ENCODE measurements at regions not wholly inside any gene's neighbourhood (a gene's known extent, or its start where the extent isn't known, plus 50 kb on each side); places are given as distances from the start of the nearest gene placed in this dataset.

DNA sequence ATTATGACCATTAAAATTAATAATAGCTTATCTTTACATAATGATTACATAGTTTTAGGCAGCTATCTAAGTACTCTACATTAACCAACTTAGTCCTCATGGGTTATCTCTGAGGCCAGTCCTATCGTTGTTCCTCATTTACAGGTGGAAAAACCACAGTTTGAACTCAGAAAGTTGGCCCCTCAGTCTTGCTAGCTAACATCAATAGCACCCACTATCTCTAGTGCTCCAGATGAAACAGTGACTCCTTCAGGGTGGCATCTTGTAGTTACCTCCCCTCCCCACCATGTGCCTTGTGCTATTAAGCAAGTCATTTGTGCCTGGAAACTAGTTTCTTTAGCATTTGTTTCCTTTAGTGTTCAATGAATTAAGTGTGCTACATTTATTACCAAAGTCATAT lies 1086.7 kb downstream of the EFNB2 start:
- DNase-seq (ENCODE audit: low spot score in 2 of 2), result no peak
- no peaks in the 10 kb centered on the region for H3K9me3 ChIP-seq

DNA sequence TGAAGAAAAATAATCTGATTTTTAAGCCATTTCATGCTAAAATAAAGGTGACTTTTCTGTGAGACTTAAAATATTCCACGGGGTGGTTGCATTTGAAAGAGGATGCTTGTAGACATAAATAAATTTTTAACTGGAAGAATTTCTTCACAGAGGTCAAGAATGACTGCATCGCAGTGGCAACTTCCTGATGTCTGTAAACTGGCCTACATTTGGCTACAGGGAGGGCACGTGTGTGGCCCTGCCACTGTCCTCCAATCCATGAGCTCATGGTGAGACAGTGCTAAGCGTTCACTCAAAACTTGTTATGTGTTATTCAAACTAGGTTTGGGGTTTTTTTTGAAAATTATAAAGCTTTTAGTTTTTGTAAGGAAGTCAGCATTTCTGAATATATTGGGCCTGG lies 1089.3 kb downstream of the EFNB2 start:
- H3K27me3 ChIP-seq, result no peaks in the 10 kb centered on the region
- H3K4me3 ChIP-seq, result no peak overlapping the region
- no peak for DNase-seq (ENCODE audit: low spot score in 2 of 2)
- H3K36me3 ChIP-seq, result no peaks in the 10 kb centered on the region
- no peaks in the 10 kb centered on the region for H3K9me3 ChIP-seq
- intact Hi-C loops (cut with DNase I; ENCODE audit: low total_unique reads), result loop anchor here (5.0 kb wide), 1 partner anchor 99 kb away; no protein-coding TSS in a partner anchor
- H3K27ac ChIP-seq, result no peak overlapping the region
- TF ChIP-seq POLR2A (IDR thresholded peaks at IDR 0.05), result no peak
- no peak for TF ChIP-seq POLR2AphosphoS5 (IDR thresholded peaks at IDR 0.05)
- TF ChIP-seq, protein P1, sequence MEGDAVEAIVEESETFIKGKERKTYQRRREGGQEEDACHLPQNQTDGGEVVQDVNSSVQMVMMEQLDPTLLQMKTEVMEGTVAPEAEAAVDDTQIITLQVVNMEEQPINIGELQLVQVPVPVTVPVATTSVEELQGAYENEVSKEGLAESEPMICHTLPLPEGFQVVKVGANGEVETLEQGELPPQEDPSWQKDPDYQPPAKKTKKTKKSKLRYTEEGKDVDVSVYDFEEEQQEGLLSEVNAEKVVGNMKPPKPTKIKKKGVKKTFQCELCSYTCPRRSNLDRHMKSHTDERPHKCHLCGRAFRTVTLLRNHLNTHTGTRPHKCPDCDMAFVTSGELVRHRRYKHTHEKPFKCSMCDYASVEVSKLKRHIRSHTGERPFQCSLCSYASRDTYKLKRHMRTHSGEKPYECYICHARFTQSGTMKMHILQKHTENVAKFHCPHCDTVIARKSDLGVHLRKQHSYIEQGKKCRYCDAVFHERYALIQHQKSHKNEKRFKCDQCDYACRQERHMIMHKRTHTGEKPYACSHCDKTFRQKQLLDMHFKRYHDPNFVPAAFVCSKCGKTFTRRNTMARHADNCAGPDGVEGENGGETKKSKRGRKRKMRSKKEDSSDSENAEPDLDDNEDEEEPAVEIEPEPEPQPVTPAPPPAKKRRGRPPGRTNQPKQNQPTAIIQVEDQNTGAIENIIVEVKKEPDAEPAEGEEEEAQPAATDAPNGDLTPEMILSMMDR (IDR thresholded peaks at IDR 0.05), result no peak
- H3K4me1 ChIP-seq, result no peaks in the 10 kb centered on the region

More for the DNA sequence above, 1086.7 kb downstream of the EFNB2 start:
- intact Hi-C loops (cut with DNase I; ENCODE audit: low total_unique reads), result loop anchor here (5.0 kb wide), 1 partner anchor 102 kb away; no protein-coding TSS in a partner anchor
- no peak for TF ChIP-seq POLR2AphosphoS5 (IDR thresholded peaks at IDR 0.05)
- no peak for TF ChIP-seq POLR2A (IDR thresholded peaks at IDR 0.05)
- TF ChIP-seq, protein P1 (IDR thresholded peaks at IDR 0.05), result no peak
- H3K36me3 ChIP-seq, result no peaks in the 10 kb centered on the region
- H3K27me3 ChIP-seq, result no peaks in the 10 kb centered on the region
- no peak overlapping the region for H3K4me3 ChIP-seq
- no peak overlapping the region for H3K27ac ChIP-seq
- no peaks in the 10 kb centered on the region for H3K4me1 ChIP-seq

DNA sequence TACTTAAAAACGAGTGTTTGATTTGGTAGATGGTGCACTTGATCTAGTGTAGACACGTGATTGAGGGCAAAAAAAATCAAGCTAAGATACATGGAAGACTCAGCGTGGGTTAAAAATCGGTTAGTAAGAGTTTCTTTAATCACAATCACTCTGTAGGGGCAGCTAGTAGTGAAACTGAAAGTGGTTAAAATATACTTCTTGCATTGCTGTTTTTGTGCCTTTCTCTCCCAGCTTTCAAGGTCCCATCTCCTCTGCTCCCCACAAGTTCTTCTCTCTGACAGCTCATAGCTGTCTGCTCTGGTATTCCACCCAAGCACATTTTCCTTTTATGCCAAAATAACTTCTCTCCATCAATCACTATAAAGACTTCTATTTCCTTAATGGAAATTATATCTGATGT lies 1089.7 kb downstream of the EFNB2 start:
- intact Hi-C loops (cut with DNase I; ENCODE audit: low total_unique reads), result loop anchor here (5.0 kb wide), 1 partner anchor 98 kb away; no protein-coding TSS in a partner anchor
- Histone ChIP-seq H3K27me3 (no peaks in the 10 kb centered on the region), H3K9me3 (no peaks in the 10 kb centered on the region), H3K4me1 (no peaks in the 10 kb centered on the region), H3K4me3 (no peak overlapping the region), H3K36me3 (no peaks in the 10 kb centered on the region), H3K27ac (no peak overlapping the region)
- TF ChIP-seq POLR2AphosphoS5 (IDR thresholded peaks at IDR 0.05) (no peak), POLR2A (IDR thresholded peaks at IDR 0.05) (no peak)
- TF ChIP-seq, protein P1 (IDR thresholded peaks at IDR 0.05), result no peak
- DNase-seq (ENCODE audit: low spot score in 2 of 2), result no peak

DNA sequence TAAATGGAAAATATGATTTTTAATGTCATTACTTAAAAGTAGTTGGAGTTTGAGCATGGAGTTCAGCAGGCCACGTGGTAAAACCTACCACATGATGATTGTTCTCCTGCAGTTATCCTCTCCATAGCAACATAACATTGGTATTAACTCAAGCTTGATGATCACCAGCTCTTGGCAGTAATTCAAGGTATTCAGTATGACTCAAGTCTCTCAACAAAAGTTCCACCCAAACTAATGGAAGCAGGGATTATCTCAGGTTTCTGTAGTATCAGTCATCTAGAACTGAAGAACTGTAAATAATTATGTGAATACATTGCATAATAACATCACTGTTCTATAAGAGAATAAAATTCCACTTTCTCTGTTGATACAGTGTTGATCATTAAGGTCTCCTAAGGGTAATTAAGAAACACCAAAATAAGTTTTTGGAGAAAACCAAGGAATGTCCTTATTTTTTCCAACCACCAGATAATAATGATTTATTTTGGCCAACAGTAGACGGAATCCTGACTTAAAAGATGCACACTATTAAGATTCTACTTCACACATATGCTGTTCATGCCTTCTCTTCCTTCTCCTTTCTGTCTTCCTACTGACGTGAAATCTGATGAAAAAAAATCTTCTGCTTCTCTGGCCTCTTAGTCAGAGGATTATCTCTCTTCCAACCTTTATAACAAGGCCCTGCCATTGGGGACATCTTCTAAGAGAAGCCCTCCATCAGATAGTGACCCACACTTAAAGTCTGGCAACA lies 1092.3 kb downstream of the EFNB2 start:
- H3K27me3 ChIP-seq, result no peaks in the 10 kb centered on the region
- peak overlapping the region in 1 of 2 donors; percentile 38 for H3K27ac ChIP-seq
- TF ChIP-seq POLR2A (IDR thresholded peaks at IDR 0.05) (no peak), POLR2AphosphoS5 (IDR thresholded peaks at IDR 0.05) (no peak)
- TF ChIP-seq, protein P1 (IDR thresholded peaks at IDR 0.05), result no peak
- no peaks in the 10 kb centered on the region for H3K9me3 ChIP-seq
- intact Hi-C loops (cut with DNase I; ENCODE audit: low total_unique reads), result no loop called here
- DNase-seq (ENCODE audit: low spot score in 2 of 2), result no peak
- H3K4me3 ChIP-seq, result no peak overlapping the region
- H3K36me3 ChIP-seq, result no peaks in the 10 kb centered on the region
- no peaks in the 10 kb centered on the region for H3K4me1 ChIP-seq

DNA sequence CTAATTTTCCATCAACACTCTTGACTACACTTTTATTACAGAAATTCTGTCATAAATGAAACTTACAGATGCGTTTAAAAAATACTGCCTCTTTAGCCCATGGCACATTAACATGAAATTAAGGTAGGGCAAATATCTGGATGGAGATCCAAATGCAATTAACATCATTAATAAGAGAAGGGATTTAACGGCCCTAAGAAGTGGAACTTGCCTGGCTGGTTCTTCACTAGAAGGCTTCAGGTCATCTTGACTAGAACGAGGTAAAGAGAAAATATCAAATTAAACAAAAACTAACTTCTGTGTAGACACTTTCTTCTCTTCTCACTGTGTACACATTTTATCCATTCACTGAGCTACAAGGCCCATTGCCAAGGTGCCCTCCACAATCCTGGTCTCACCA lies 1093.4 kb downstream of the EFNB2 start:
- H3K4me3 ChIP-seq, result no peak overlapping the region
- H3K4me1 ChIP-seq, result no peaks in the 10 kb centered on the region
- H3K9me3 ChIP-seq, result no peaks in the 10 kb centered on the region
- H3K27ac ChIP-seq, result peak overlapping the region in 1 of 2 donors; percentile 2
- no peaks in the 10 kb centered on the region for H3K36me3 ChIP-seq
- TF ChIP-seq, protein P1 (IDR thresholded peaks at IDR 0.05), result no peak
- TF ChIP-seq POLR2AphosphoS5 (IDR thresholded peaks at IDR 0.05) (no peak), POLR2A (IDR thresholded peaks at IDR 0.05) (no peak)
- H3K27me3 ChIP-seq, result no peaks in the 10 kb centered on the region
- intact Hi-C loops (cut with DNase I; ENCODE audit: low total_unique reads), result no loop called here
- no peak for DNase-seq (ENCODE audit: low spot score in 2 of 2)

Measured in breast epithelium (tissue), 4 donors.